ENCODE measurements at regions not wholly inside any gene's neighbourhood (a gene's known extent, or its start where the extent isn't known, plus 50 kb on each side); places are given as distances from the start of the nearest gene placed in this dataset.

- TF ChIP-seq CTCF (IDR thresholded peaks at IDR 0.05) = no peak
- no peak for TF ChIP-seq POLR2A (IDR thresholded peaks at IDR 0.05)
Observed at GRCh38 chr11:95593111-95593510, 196.5 kb downstream of the FAM76B start.

Data from esophagus squamous epithelium (tissue), 4 donors.